GM19455 (cell line): ENCODE measurements at regions not wholly inside any gene's neighbourhood (a gene's known extent, or its start where the extent isn't known, plus 50 kb on each side); places are given as distances from the start of the nearest gene placed in this dataset.

Experiments used
- ATAC-seq: cut with Tn5 transposase; IDR thresholded peaks from one replicate; pipeline ENCODE4 v1.9.1; 2021; ENCODE audit not compliant: unreplicated experiment

DNA sequence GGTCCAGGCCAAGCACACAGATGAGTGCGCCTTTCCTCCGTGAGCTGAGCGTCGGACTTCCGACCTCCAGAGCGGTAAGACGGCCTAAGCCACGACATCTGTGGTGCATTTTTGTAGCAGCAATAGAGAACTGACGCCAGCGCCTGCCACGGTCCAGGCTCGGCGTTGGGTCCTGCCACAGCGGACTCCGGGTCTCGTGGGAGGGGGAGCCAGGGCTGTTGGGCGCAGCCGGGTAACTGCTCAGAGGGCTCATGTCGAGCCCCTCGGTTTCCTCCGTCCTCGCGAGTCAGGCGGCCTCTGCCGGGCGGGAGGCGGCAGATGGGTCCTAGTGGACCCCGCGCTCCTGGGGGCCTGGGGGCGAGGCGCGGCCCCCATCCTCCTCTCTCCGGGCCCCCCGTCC is 216.1 kb downstream of the QKI start:
- ATAC-seq, result no peak

DNA sequence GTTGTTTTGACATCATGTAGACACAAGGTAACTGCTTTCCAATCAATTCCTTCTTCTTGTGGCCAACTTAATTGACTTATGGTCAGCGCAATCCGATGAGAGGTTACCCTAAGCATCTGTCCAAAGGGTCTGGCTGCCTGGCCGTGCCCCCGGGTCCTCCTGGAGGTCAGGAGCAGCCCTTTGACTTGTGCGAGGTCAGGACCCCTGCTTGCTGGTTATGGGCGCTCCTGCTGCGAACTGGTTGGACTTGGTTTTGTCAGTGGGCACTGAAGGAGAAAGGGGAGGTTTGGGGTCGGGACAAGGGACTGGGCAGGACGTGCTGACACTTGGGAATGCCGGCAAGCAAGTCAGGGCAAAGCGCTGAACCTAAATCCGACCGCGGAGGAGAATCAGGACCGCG is 215.6 kb downstream of the QKI start:
- no peak for ATAC-seq
